CD4-positive, alpha-beta T cell treated with Interleukin-2 at 100 ng/mL for 4 hours (primary cell): ENCODE measurements at regions not wholly inside any gene's neighbourhood (a gene's known extent, or its start where the extent isn't known, plus 50 kb on each side); places are given as distances from the start of the nearest gene placed in this dataset.
"Not testable (repeated sequence)": the region's sequence is repeated elsewhere in the genome, so short reads cannot be mapped to it uniquely, and the experiment has no call there.

Experiments
- DNase-seq: peaks from one replicate; pipeline ENCODE4 v3.0.0-alpha.2; 2020; ENCODE audit warnings: low spot score

- no peak for DNase-seq
Measured at GRCh38 chr4:53866055-53866454, 198.3 kb downstream of the CHIC2 start.

- DNase-seq = no peak
Measured at GRCh38 chr4:53865054-53865453, 199.4 kb downstream of the CHIC2 start.

DNA sequence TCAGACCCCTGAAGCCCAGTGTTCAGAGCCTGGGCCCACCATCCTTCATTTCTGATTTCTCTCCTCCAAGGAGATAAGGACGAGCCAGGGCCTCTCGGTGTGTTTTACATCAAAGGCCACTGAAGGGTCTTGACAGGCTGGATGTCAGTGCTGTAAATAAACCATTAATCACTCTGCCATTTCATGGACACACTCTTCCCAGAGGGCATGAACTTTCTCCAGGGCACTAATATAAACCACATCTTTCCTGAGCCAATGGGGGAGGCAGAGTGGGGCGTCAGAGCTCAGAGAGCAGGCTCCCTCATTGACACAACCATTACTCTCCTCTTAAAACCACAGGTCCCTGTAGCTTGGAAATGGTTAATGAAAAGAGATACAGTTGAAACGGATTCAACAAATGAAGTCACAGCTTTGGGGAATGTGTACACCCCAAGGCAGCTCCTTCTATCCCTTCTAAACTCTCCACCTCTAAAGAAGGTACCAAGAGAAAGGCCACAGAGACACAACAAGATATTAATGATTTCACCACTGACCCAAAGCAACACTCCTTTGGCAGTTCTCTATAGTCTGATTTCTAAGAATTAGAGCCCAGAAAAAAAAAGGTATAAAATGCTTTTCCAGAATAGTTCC is 200.6 kb downstream of the CHIC2 start:
- DNase-seq = no peak

- DNase-seq = no peak
Measured at GRCh38 chr4:53863158-53863557, 201.2 kb downstream of the CHIC2 start.

DNA sequence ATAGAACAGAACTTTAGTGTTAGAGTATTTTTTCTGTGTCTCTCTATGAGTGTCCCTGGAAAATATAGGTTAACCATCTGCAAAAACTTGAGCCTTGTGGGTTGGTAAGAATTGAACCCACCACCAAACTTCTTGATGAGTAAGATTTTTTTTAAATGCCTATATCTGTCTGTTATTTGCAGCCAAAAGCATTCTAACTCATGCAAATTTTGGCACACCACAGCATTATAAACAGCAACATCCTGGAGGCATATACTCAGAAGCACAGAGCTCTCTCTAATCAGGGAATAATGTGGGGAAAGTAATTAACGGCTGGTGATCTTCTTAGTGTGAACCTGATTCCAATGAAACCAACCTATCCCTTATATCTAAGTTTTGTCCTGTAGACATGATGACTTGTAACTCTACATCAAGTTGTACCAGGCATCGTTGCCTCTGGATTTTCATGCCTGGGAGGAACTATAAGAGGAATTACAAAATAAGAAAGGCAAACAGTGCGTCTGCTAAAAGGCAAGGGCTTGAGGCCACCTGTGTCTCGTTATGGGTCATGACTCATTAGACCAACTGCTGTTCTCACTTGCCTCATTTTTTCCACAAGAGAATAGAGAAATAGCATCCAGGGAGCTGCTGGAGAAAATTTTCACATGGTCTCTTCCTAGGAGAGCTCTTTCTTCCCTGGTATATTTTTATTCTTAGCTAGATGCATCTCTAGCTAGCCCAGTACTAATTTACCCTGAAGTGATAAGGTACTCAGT is 202.4 kb downstream of the CHIC2 start:
- DNase-seq = no peak

GRCh38 chr4:53859305-53859704 is 205.1 kb downstream of the CHIC2 start:
- DNase-seq = no peak

- no peak for DNase-seq
Measured at GRCh38 chr4:53858744-53859143, 205.7 kb downstream of the CHIC2 start.

- no peak for DNase-seq
Measured at GRCh38 chr4:53855581-53856250, 208.7 kb downstream of the CHIC2 start.

DNA sequence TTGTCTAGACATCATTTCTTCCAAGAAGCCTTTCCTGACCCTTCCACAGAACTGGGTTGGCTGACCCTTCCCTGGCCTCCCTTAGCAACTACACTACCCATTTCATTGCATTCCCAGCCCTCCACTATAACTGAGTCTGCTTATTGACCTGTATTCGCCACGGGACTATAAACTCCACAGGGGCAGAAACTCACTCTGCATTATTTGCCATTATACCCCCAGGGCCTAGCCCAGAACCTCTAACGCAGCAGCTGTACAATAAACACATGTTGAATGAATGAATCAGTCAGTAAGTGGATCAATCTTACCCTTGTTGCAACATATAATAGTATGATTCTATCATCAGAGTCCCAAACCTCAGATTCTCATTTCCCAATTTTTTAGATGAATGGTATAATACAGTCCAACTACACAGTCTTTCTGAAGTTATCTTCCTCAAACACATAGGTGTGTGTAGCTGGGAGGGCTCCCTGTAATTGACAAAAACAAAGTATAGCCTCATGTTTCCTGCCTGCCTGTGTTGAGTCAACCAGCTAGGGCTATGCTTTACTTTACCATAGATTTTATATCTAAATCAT is 209.3 kb downstream of the CHIC2 start:
- DNase-seq = no peak

DNA sequence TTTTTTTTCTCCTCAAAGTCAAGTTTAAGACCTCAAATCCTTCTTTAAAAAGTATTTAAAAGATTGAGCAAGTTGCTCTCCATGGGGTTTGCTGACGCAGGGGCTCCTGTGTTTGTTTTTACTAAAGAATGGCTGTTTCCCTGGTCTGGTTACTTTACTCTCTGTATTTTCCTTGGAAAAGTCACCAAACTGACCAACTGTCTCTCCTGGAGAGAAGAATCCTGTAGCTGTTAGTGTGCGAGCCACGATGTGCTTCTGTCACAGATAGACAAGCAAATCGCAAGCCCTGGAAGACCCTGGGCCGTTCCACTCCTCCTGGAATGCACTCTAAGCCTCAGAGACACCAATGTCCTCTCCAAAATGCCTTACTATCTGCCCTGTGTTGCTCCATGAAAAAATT is 212.1 kb downstream of the CHIC2 start:
- DNase-seq = no peak

- DNase-seq = no peak
Measured at GRCh38 chr4:53847965-53848364, 216.4 kb downstream of the CHIC2 start.

- no peak for DNase-seq
Measured at GRCh38 chr4:53844551-53844950, 219.9 kb downstream of the CHIC2 start.

DNA sequence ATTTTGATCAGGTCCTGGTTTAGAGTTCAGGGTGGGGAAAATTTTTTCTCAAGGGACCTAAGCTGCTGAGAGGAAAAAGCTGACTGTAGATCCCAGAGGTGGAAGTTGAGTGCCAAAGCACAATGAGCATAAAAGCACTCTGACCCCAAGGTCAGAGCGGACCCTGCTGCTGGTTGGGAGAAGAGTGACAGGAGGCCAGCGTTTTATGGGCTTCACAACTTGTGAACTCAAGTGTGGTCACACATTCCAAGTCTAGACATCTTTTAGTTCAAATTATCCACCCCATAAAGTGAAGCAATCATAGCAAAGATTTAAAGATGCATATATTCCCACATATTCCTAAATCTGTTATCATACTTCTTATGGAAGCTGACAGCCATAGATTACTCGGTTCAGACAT is 220.3 kb downstream of the CHIC2 start:
- no peak for DNase-seq

DNA sequence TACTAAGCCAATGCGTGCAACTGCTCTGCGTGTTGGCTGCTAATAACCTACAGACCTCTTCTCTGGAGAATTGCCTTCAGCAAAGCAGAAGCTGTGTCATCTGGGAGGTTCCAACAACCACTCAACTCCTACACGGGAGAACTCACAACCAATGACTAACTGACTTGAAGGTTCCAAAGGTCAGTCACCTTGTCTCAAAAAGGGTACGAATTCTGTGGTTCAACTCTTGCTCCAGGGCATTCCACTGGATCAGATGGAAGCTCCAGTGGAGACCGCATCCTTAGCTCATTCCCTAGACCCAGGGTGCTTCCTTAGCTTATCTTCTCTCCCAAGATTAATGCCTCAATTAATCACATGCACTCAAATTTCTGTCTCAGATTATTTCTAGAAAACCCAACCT is 222.7 kb downstream of the CHIC2 start:
- DNase-seq = no peak

DNA sequence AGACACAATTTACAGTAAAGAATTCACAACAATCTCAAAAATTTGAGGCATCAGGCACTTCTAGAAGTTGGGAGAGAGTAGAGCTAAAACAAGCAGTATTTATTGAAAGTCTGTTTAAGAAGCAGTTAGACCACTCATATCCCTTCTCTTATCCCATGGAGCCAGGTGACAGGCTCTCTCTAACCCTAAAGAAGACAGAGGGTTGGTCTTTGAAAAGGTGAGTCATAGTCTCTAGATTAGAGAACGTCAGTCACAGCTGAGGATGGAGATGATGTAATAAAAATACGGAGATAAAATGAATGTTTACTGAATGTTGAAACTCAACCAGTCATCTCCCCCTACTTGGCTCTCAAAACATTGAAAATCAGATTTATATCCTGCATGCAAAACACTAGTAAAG is 223.8 kb downstream of the CHIC2 start:
- no peak for DNase-seq

DNA sequence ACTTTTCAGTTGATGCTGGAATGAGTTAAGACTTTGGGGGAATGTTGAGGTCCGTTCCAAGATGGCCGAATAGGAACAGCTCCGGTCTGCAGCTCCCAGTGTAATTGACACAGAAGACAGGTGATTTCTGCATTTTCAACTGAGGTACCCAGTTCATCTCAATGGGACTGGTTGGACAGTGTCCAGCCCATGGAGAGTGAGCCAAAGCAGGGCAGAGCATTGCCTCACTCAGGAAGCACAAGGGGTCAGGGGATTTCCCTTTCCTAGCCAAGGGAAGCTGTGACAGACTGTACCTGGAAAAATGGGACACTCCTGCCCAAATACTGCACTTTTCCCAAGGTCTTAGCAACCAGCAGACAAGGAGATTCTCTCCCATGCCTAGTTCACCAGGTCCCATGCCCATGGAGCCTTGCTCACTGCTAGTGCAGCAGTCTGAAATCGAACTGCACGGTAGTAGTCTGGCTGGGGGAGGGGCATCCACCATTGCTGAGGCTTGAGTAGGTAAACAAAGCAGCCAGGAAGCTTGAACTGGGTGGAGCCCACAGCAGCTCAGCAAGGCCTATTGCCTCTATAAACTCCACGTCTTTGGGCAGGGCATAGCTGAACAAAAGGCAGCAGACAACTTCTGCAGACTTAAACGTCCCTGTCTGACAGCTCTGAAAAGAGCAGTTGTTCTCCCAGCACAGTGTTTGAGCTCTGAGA is 231.0 kb downstream of the CHIC2 start:
- DNase-seq = not testable (repeated sequence)

- no peak for DNase-seq
Measured at GRCh38 chr4:53832549-53832948, 231.9 kb downstream of the CHIC2 start.

- DNase-seq = no peak
Measured at GRCh38 chr4:53830511-53830910, 233.9 kb downstream of the CHIC2 start.

DNA sequence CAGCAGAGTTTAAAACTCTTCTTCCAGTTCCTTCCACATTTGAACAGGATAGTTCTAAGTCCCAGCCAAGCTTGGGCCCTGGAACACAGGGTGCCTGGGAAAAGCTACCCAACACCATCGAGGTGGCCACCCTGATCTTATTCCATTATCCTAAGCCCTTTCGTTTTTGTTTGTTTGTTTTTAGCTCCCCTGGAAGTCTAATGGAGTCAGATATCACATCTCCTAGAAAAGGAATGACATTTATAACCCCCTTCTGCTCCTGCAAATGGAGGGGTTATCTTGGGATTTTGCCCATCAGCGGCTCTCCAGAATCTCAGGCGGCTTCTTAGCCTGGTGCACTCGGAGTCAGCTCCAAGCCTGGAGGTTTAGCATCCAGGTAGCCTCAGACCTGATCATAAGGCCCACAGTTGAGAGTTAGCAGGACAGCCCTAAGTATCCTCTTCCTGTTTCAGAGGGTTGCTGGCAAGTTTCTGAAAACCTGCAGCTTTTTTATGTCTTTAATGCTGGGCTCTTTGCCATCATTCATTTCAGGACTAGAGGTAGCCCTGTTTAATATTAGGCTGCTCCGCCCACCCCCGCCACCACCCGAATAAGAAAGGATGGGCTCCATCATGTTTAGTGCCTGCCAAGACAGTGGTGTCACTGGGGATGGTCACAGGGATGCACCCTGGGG is 230.0 kb upstream of the LNX1 start:
- no peak for DNase-seq

GRCh38 chr4:53818104-53818503 is 226.8 kb upstream of the LNX1 start:
- no peak for DNase-seq

GRCh38 chr4:53816561-53816960 is 225.3 kb upstream of the LNX1 start:
- DNase-seq = no peak

DNA sequence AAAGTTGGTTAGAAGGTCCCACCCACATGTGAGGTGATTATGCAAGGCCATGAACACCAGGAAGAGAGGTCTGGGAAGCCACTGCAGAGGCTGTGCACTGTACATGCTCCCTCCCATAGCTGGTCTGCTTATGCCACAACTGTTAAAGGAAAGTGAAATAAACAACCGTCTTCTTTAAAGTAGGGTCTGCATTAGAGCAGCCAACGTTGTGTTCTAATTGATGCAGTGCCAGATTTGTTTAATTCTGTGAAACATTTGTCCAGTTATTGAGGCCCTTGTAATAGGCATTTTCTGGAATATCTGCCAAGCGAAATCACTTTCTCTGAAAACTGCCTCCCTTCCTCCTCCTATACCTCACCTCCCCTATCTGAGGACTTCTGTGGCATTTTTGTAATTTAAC is 224.0 kb upstream of the LNX1 start:
- DNase-seq = no peak
